Cardiac muscle cell (in vitro differentiated cells and primary cell): ENCODE measurements at regions not wholly inside any gene's neighbourhood (a gene's known extent, or its start where the extent isn't known, plus 50 kb on each side); places are given as distances from the start of the nearest gene placed in this dataset.
A peak's percentile ranks its signal among the peaks of the same experiment; 100 is the strongest.

Experiments used
- DNase-seq, 2 donors: peaks; one replicate each; pipeline versions ENCODE4 v3.0.0 to v3.0.0-alpha.2; 2010 to 2017; ENCODE audit warnings: low read depth in 1 of 2, low spot score in 1 of 2
- H3K27ac ChIP-seq: fragments of 200-600 bp; sonication (generic); 2 replicates; pipeline ENCODE4 v1.5.1; 2016
- H3K27me3 ChIP-seq: fragments of 200-600 bp; sonication (generic); 2 replicates; pipeline ENCODE4 v1.6.0; 2016; ENCODE audit warnings: control low read depth
- H3K36me3 ChIP-seq: fragments of 200-600 bp; sonication (generic); 2 replicates; pipeline ENCODE4 v1.5.1; 2016; ENCODE audit warnings: control low read depth
- H3K4me1 ChIP-seq: fragments of 200-600 bp; sonication (generic); 2 replicates; pipeline ENCODE4 v1.8.1; 2017; ENCODE audit warnings: low read depth, mild to moderate bottlenecking, mixed run types
- H3K4me3 ChIP-seq: fragments of 200-600 bp; sonication (generic); 2 replicates; pipeline ENCODE4 v1.5.1; 2016; ENCODE audit warnings: mild to moderate bottlenecking
- H3K9me3 ChIP-seq: fragments of 200-600 bp; sonication (generic); 2 replicates; pipeline ENCODE4 v1.5.1; 2017; ENCODE audit warnings: low read depth, mild to moderate bottlenecking, control low read depth
- CTCF ChIP-seq: IDR thresholded peaks from 2 replicates; pipeline ENCODE4 v1.5.1; 2012; ENCODE audit warnings: low read depth, mild to moderate bottlenecking, low read length

- TF ChIP-seq CTCF, result no peak
- H3K27ac ChIP-seq, result no peak overlapping the region
- H3K9me3 ChIP-seq, result no peaks in the 10 kb centered on the region
- no peaks in the 10 kb centered on the region for H3K27me3 ChIP-seq
- DNase-seq, result peak in 1 of 2 donors; percentile 85
- no peaks in the 10 kb centered on the region for H3K4me1 ChIP-seq
- no peak overlapping the region for H3K4me3 ChIP-seq
- no peaks in the 10 kb centered on the region for H3K36me3 ChIP-seq
These were observed 103.9 kb upstream of the HS6ST1 start for GRCh38 chr2:128422571-128422970.

DNA sequence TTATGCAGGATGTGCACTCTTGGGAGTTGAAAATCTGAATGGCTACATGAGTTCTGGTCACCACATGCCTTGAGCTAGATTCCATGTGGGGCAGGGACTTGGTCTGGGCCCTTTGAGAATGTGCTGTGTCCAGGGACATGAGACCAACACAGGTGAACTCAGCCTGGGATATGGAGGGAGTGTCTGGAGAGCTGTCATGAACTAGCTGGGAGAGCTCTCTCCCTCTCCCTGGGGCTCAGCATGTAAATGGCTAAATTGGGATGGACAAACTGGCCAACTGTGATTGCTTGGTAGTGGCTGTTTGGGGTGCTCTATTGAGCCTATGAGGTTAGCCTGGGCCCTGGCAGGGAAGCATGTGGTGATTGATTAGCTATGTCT lies 105.1 kb upstream of the HS6ST1 start:
- Histone ChIP-seq H3K9me3 (no peaks in the 10 kb centered on the region), H3K4me3 (no peak overlapping the region), H3K27ac (no peak overlapping the region), H3K4me1 (no peaks in the 10 kb centered on the region), H3K27me3 (no peaks in the 10 kb centered on the region), H3K36me3 (no peaks in the 10 kb centered on the region)
- DNase-seq, result no peak
- no peak for TF ChIP-seq CTCF

- Histone ChIP-seq H3K4me3 (no peak overlapping the region), H3K36me3 (no peaks in the 10 kb centered on the region), H3K27ac (no peak overlapping the region), H3K27me3 (no peaks in the 10 kb centered on the region), H3K4me1 (no peaks in the 10 kb centered on the region), H3K9me3 (no peaks in the 10 kb centered on the region)
- no peak for DNase-seq
- no peak for TF ChIP-seq CTCF
These were observed 105.9 kb upstream of the HS6ST1 start for GRCh38 chr2:128424406-128425171.

DNA sequence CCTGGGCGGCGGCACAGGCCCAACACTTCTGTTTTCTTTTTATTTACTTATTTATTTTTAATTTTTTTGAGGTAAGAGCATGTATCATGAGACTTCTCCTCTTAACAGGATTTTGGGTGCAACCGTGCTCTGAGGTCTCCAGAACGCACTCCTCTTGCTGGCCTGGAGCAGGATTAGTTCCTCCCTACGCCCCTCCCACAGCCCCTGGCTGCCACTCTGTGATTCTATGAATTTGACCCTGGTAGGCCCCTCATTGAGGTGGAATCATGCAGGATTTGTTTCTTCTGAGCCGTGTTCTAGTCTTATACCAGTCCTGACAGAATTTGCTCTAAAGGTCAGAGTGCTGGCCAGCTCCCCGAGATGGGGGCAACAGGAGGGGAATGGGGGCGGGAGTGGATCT lies 106.5 kb upstream of the HS6ST1 start:
- Histone ChIP-seq H3K4me1 (no peaks in the 10 kb centered on the region), H3K27ac (no peak overlapping the region), H3K4me3 (no peak overlapping the region), H3K9me3 (no peaks in the 10 kb centered on the region), H3K36me3 (no peaks in the 10 kb centered on the region), H3K27me3 (no peaks in the 10 kb centered on the region)
- TF ChIP-seq CTCF, result no peak
- DNase-seq, result no peak

DNA sequence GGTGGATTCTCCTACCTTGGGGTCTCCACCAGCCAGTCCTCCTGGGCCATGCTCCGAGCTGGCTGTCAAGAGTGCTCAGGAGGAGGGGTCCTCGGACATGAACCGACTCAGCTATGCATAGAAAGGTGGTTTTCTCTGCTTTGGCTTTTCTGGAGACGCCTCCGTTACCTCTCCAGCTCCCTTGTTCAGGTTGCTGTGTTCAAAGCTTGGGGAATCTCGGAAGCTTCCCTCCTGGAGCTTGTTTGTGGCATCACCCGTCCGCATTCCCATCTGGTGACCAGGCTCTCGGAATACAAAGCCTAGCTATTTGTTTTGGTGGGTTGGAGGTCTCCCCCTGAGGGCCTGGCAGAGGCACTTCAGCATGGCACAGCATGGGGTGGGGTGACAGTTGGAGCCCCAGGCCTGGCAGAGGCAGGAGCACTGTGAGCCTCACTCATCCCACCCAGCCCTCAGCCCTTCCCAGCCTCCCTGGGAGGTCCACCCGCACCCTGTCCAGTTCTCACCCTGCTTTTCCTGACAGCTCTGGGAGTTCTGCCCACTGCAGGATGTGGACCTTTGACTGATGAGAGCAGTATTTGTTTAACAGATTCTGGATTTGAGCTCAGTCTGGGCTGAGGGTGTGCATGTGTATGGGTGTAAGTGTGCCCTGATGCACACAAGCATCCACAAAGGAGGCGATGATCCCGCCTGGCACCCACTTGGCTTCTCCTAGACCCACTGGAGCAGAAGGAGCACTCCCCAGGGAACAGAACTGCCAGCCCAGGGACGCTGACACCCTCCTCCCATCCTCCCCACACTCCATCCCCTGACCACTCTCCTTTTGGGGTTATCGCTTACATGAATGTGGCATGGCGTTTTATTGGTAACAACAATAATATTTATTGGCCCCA lies 107.3 kb upstream of the HS6ST1 start:
- H3K36me3 ChIP-seq, result no peaks in the 10 kb centered on the region
- H3K9me3 ChIP-seq, result no peaks in the 10 kb centered on the region
- TF ChIP-seq CTCF, result no peak
- peak in 1 of 2 donors; percentile 51 for DNase-seq
- no peak overlapping the region for H3K4me3 ChIP-seq
- H3K27ac ChIP-seq, result no peak overlapping the region
- no peaks in the 10 kb centered on the region for H3K4me1 ChIP-seq
- no peaks in the 10 kb centered on the region for H3K27me3 ChIP-seq
